NCI-H1694 (cell line): ENCODE measurements at regions not wholly inside any gene's neighbourhood (a gene's known extent, or its start where the extent isn't known, plus 50 kb on each side); places are given as distances from the start of the nearest gene placed in this dataset.
A peak's percentile ranks its signal among the peaks of the same experiment; 100 is the strongest.

Experiments
- DNase-seq: peaks from one replicate; lab custom pipeline; 2025; lab: John Stamatoyannopoulos, UW

DNA sequence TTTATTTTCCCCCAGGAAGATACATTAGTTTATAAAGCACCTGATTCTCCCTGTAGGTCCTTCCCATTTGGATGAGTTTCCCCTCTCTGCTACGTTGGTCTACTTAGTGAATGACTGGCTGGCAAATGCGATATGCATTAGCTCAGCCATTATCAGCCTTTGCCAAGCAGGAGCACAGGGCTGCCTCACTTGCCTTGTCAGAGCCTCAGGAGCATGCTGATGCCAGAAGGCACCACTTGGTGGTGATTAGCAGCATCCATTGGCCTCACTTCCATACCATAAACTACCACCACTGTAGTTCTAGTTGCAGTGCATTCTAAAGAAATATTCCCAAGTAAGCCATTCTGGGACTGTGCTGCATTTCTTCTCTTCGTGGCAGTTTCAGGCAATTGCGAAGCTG is 442.8 kb upstream of the CHST9 start:
- no peak for DNase-seq

DNA sequence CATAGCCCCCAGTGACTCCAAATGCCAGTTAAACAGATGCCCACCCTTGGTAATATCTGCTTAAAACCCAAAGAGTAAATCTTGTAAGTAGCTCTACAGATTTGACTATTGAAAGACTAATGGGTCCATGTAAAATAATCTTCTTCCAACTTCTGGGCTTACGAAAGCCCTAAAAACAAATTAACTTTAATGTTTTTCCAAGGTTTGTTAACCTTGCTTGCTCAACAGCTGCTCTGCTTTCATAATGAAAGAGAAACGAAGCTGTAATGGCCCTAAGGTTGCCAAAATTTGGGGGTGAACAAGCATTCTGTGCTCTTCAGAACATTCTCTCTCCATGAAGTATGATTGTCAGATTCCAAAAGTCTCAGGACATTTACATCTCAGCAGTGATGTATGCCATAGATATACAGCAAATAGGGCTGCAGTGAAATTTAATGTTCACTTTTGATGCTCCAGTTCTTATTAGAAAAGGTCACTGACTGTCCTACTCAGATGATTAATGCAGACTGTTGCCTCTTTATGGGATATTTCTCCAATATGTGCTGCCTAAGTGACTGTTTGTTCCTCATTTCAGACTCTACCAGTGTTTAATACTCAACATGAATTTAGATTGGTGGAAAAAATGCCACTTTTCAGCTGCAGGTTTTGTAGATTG is 436.3 kb upstream of the CHST9 start:
- no peak for DNase-seq

DNA sequence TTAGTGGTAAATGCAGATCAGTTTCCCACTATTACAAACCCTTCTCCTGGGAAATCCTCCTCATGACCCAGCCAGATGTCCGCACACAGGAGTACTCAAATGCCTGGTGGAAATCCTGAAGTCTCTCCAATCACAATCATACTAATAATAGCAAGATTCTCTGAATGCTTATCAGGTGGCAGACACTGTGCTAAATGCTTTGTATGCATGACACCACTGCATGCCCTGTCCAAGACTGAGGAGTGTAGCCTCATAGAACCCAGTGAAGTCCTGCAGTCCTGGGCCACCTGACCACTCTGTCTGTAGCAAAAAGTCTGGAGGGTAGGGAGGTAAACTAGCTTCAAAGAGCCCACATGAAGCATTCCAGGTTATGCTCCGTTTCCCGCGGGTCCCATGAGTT is 434.8 kb upstream of the CHST9 start:
- DNase-seq: no peak

DNA sequence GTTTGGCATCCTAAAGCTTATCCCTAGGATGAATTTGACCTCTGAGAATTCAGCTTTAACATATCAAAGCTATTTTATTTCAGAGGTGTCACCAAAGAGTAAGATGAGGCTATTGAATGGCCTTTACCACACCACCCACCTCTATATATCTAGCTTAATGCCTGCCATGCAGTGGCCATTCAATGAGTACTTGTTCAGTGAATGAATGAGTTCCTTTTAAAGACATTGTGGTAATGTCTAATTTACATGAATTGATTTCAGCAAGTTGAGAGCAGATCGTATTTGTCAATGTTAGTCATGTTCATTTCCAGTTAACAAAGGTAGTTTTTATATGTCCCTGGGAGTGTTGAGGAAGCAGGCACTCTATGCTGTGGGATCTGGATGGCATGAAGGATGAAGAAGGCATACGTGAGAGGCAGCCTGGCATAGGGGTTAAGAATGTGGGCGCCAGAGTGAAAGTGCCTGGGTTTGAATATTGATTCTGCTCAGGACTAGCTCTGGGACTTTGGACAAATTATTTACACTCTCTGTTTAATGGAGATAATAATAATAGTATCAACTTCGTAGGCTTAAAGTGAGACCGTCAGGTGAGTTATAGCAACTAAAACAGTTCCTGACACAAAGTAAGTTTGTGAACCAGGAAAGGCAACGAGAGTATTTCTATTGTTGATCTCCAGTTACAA is 434.1 kb upstream of the CHST9 start:
- no peak for DNase-seq

DNA sequence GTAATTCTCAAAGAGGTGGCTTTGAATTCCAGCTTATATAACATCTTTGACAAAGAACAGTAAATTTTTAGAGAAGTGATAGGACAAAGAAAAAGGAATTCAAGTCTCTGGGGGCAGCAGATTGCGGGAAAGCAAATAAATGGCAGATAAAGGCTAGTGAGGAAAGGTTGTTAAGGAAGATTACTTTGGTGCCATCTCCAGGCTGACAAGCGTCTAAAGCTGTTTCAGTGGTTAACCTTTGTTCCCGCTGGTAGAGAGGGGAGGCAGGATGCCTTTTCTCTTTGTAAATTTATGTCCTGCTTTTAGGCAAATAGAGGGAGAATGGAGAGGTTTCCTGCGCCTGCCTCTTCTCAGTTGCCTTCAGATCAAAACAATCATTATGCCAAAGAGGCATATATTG is 431.2 kb upstream of the CHST9 start:
- no peak for DNase-seq

DNA sequence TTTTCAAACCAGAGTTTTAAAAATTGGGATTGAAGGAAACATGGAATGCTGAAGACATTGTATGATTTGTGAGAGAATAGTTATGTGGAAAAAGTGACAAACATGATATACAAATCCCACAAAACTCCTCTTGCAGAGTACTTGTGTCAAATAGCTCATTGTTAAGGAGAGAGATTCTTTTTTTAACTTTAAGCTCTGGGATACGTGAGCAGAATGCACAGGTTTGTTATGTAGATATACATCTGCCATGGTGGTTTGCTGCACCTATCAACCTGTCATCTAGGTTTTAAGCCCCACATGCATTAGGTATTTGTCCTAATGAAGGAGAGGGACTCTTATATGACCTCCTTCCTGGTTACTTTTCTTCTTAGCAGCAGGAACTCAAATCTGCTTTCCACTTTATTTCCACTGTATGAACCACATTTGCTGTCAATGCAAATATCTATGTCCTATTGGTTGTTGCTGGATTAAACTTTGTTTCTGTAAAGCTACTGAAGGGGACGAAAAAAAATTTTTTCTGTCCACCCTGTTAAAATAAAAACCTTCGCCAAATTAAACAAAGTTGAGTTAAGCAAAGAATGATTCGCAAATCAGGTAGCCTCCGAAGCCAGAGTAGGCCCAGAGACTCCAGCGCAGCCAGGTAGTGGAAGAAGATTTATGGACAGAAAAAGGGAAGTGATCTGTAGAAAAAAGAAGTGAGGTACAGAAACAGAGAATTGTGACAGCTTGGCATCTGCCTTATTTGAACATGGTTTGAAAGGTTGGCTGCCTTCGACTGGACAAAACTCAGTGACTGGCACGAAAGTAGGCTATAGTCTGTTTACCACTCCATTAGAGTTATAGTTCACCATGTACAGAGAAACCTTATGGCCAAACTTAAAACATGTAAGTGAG is 430.1 kb upstream of the CHST9 start:
- DNase-seq: no peak

DNA sequence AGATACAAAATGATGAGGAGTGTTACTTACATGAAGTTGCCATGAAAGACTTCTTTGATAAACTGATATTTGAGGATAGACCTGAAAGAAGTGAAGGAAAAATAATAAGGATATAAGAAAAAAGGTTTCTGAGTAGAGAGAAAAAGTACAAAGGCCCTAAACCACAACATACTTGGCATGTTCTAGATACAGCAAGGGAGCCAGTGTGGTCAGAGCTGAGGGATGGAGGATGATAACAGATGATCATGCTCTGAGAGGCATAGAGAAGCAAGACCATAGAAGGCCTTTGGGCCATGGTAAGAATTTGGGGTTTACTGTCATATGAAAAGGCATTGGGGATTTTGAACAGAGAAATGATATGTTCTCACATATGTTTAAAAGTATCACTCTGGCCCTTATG is 424.1 kb upstream of the CHST9 start:
- DNase-seq: no peak

DNA sequence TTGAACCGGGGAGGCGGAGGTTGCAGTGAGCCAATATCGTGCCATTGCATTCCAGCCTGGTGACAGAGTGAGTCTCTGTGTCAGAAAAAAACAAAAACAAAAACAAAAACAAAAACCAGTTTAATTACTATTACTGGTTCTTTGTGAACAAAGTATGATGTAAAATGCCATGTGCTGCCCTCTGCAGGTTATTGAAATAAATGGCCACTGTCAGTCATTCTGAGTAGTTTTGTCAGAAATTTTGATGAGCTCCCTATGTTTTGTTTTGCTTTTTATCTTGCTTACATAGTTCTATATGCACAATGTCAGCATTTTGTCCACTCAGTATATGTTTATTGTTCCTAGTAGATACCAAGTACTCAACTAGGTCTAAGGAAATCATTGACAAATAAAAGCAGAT is 423.6 kb upstream of the CHST9 start:
- DNase-seq: no peak

DNA sequence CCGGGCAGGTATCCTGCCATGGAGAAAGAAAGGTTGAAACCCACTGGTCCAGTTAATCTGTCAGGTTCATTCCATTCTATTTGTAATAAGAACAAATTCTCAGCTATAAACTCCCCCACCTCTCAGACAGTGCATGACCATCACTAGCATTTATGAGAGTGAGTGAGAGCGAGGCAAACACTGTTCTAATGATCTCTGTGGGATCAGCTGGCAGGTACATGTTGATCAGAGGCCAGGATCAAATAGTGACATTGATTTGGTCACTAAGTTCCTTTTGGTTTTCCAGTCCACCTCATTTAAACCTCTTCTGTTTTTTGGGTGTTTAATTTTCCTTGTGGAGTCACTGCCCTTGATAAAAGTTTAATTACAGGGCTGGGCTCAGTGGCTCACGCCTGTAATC is 423.1 kb upstream of the CHST9 start:
- DNase-seq: no peak

DNA sequence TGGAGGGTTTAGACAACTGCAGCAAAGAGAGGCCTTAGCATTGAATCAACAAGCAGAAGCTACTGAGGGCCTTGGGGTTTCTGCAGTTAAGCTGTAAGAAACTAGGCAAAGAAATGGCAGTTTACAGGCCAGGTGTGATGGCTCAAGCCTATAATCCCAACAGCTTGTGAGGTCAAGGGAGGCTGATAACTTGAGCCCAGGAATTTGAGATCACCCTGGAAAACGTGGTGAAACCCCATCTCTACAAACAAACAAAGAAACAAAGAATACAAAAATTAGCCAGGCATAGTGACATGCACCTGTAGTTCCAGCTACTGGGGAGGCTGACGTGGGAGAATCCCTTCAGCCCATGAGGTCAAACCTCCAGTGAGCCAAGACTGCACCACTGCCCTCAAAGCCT is 421.6 kb upstream of the CHST9 start:
- no peak for DNase-seq

DNA sequence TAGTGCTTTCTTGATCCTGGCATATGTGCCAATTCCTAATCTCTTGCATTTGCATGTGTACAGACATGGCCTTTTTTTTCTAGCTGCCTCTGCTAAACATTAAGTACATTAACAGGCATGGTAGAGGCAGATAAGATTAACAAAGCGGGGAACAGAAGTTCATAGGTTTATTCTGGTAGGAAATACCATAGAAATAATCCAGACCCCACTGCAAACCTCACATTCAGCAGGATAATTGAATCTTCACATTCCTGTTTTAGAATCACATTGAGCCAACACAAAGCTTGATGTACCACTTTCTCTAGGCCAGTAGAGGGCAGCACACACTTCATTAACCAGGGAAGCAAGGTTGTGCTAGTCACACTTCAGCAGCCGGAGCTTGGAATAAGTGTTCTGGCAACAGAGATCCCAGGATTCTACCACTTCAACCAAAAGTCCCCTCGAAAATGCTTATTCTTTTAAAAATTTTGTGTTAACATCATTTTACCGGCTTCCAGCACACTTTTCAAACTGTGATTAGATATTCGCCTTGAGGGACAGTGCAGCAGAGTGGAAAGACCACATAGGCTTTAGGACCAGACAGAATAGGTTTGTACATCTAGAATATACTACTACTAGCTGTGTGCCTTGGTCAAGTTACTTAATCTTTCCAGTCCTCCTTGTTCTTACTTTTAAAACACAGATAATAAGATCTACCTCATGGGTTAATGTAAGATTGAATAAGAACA is 420.2 kb upstream of the CHST9 start:
- peak; percentile 69 for DNase-seq

DNA sequence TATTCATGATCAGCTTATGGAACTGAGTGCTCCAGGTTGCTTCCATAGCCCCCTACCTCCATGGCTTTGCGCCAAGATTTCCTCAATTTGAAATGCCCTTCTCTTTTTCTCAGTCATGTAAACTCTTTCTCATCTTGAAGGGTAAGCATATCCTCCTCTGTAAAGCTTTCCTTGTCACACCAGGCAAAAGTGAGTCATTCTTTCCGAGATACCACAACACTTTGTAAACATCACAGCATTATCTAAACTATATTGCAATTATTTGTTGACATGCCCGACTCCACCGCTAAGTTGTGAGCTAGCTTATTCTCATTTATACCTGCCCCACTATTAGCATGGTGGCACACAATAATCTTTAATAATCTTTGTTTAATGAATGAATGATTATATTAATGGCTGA is 419.5 kb upstream of the CHST9 start:
- no peak for DNase-seq

DNA sequence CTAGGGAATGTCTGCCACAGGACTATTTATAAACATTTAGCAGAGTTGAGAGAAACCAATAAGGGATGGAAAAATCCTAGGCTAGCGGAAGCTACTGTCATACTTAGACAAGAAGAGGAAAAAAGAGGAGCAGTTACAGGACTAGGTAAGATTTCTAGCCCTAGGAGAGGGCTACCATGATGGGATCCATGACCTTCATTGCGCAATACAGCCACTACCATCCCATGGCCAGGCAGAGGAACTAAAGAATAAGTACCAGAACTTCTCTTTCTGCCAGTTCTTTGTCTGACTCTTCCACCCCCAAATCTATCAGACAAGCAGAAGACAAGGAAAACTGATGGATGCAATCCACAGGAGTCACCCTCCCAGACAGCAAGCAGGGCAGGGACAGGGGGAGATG is 417.0 kb upstream of the CHST9 start:
- no peak for DNase-seq

DNA sequence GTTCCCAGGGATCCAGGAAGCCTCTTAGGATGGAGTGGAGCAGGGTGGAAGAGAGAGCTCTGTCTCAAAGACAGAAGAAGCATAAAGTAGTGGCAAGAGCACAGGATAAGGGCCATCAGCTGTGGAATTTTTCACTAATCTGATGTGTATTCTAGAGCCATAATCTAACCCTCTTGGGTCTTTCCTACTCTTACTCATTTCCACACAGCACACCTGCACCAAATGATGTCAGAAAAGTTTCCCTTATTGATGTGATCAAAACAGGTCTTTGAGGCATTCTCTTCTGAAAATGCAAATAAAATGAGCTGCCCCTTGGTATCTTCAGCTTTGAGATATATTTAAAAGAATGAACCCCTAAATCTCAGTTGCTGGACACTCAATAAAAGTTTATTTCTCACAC is 415.1 kb upstream of the CHST9 start:
- DNase-seq: no peak

DNA sequence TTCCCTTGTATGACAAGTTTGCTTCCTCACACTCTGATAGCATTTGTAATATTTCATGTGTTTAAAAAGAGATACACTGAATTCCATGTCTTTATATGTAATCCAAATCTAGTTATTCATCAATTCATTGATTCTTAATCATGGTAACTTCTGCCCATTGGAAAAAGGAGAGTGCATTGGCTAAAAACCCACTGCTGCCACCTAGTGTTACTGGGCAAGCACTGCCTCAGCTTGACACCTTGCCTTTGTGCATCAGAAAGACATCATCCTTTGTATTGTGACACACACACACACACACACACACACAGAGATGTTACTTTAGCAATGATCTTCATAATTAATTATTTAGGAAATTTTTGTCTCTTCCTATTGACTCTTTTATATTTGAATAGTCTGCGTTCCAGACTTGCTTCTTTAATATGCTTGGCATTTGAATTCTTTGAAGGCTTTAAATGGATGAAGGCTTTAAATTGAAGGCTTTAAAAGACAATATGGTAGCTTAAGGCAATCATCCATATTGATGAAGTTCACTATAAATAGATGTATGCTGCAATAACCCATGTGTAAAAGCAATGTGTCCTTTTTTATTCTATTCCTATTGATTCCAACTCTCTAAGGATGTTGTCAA is 414.2 kb upstream of the CHST9 start:
- peak; percentile 8 for DNase-seq

DNA sequence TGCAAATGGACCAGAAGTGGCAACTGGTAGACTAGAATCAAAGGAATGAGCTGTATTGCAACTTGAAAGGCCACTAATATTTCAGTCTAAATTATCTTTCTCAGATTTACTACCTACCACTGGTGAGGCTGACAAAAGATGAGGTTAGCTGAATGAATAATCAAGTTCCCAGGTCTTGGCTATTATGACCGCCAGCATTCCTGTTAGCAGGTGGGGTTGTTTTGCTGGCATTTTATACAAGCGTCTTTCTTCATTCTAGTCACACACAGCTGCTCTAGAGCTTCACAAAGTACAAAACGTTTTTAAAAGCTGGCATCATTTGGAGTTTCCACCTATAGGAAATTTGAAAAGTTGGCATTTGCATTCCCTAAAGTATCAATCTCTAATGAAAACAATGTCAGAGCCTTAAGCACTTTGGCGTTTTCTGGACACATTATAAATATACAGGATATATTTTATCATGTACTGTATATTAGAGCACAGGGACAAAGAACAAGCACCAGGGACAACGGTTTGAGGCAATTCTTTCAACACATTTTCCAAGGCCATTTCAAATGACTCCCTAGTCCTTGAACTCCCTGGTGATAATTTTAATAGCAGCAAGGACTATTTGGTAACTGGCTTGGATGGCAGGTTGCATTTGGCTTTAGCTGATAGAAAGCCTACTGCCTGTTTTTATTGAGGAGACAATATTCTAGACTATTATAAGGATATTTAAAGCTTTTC is 410.2 kb upstream of the CHST9 start:
- DNase-seq: no peak

DNA sequence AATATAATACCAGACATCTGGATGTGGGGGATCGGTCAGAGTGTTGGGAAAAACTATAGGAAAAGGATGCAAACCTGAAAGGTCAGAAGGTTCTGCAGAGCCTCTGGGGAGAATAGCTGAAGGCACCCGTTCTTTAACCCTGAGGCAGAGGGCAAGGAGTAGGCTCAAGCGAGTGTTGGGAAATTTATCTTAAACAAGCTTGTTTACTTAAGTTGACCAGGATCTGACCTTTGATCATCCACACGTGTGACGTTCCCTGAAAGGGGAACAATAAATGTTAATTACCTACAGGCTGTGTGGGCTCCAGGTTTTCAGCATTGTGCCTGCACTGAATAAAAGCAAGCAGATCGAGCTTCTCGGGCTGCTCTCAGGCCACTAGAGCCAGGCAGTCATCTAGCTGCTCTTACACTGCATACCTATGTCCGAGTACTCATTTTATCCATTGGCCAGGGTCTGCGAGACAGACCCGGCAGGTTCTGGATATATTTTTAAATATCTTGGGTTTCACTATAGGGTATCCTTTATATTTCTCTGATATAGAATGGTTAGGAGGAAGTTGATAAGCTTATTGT is 400.6 kb upstream of the CHST9 start:
- no peak for DNase-seq

DNA sequence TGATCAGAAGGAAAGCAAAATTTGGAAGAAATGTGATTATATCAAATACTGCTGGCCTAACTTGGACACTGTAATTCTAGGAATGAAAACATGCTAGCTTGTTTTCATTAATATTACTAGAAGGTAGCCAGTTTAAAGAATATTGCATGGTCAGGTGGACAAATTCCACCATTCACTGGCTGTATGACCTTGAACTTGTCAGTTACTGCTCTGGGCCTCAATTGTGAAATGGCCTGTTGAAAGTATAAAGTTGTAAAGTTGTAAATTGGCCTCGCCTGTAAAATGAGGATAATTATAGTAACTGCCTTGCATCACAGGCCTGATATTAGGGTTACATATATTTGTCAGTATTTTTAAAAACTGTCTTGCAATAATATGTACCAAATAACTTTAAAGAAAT is 398.4 kb upstream of the CHST9 start:
- no peak for DNase-seq

DNA sequence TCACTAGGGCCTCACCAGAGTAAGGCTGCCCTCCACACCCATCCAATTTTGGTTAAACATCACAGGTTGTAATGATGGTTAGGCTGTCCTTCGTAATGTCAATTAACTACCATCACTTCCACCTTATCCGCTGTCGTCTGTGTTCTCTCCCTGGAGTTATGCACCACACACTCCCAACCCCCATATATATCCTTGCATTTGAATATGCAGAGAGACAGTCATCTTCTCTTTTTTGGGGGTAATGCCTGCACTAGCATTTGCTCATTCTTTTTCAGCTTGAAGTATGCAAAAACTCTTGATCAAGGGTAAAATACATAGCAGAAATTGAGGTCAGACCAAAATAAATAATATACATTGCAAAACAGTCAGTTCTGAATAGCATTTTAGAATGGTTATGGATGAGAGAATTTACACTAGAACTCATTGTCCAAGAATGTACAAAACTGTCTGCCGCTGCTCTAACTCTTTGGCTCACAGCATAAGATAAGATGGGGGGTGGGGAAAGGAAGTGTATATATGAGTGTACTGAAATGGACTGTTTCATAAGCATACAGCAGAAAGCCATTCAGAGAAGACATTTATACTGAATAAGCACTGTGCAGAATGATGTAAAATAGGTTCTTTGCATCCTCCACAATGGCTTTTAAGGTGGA is 397.8 kb upstream of the CHST9 start:
- DNase-seq: no peak

DNA sequence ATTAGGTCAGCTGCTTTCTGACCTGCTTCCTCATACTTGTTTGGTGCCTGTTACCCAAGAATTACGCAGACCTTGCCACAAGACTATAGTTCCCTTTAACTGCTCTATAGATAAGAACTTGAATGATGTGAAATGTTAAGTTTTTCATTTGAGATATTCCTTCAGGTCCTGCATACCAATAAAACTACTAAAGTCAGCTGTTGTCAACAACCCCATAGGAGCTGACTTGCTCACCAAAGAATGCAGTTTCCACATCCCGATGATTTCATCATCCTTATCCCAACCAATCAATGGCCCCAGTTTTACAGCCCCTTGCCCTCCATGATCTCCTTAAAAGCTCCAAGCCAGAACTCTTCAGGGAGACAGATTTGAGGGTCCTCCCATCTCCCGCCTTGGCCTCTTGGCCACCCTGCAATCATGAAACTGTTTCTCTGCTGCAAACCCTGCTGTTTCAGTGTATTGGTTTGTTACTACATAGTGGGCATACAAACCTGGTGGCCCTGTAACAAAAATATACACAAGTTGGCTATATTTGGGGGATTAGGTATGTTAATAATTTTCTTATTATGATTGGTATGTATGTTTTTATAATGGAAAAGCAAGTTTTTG is 396.3 kb upstream of the CHST9 start:
- DNase-seq: no peak
